K562 (cell line): ENCODE measurements at regions not wholly inside any gene's neighbourhood (a gene's known extent, or its start where the extent isn't known, plus 50 kb on each side); places are given as distances from the start of the nearest gene placed in this dataset.

Experiments
- ATAC-seq: fragments of 200-7000 bp; cut with Tn5 transposase; 3 replicates; pipeline ENCODE4 v1.9.1; 2020; ENCODE audit warnings: moderate library complexity
- BruUV-seq: library from RNA; stranded (reverse); fragments of 400-500 nt; replicated peaks from 2 replicates; lab custom pipeline; 2021; lab: Mats Ljungman, UMichigan
- CTCF ChIA-PET: fragments of 300-600 bp; formaldehyde crosslinking; extraction: SDS; loops from one replicate; lab custom pipeline; 2021; ENCODE audit warnings: low intra/inter-chr PET ratio; lab: Yijun Ruan, JAX
- POLR2A ChIA-PET: fragments of 300-600, 350-650 bp; sonication (Branson Sonifier 250); formaldehyde crosslinking; extraction: SDS; loops from one replicate; lab custom pipeline; 2021; ENCODE audit warnings: antibody characterized with exemption, inconsistent platforms; lab: Yijun Ruan, JAX
- DNase-seq, 4 experiments: peaks; one replicate each; pipeline versions ENCODE4 v3.0.0 to v3.0.0-alpha.2; 2011 to 2018; ENCODE audit warnings: low spot score in 3 of 4, mixed read lengths in 3 of 4; ENCODE audit errors: extremely low read depth in 1 of 4
- FAIRE-seq: peaks from 2 replicates; lab custom pipeline; 2011; peaks lifted over from hg19 to GRCh38; lab: Jason Lieb, UNC
- H2AFZ ChIP-seq: 2 replicates; pipeline ENCODE4 v1.6.0; 2011; ENCODE audit warnings: low read depth, low read length, control low read depth, inconsistent platforms
- H3K27ac ChIP-seq: fragments of 200-600 bp; 3 replicates; pipeline ENCODE4 v1.8.0; 2011; ENCODE audit warnings: low read depth, mild to moderate bottlenecking, control low read depth, inconsistent platforms, low read length, moderate library complexity, mixed read lengths; ENCODE audit errors: extremely low read depth
- H3K27me3 ChIP-seq, 2 experiments: fragments of 300-600 bp in 1 of 2; 2 replicates in 1 of 2; 3 replicates in 1 of 2; pipeline versions ENCODE4 v1.6.0 to v1.8.0; 2011; ENCODE audit warnings: inconsistent platforms in 2 of 2, low read length in 2 of 2, mild to moderate bottlenecking in 1 of 2, mixed read lengths in 1 of 2, moderate library complexity in 1 of 2; ENCODE audit not compliant: control insufficient read depth in 2 of 2, insufficient read depth in 2 of 2
- H3K36me3 ChIP-seq: fragments of 300-600 bp; 3 replicates; pipeline ENCODE4 v1.8.0; 2011; ENCODE audit warnings: mild to moderate bottlenecking, low read length, inconsistent platforms; ENCODE audit not compliant: control insufficient read depth, insufficient read depth
- H3K4me1 ChIP-seq, 2 experiments: fragments of 200-600 bp in 1 of 2; replicated peaks in 1 of 2; 2 replicates in 1 of 2; 3 replicates in 1 of 2; pipeline versions ENCODE4 v1.5.1 to v1.8.0; 2011; ENCODE audit warnings: inconsistent platforms in 2 of 2, low read length in 2 of 2, mild to moderate bottlenecking in 1 of 2, mixed read lengths in 1 of 2, moderate library complexity in 1 of 2; ENCODE audit not compliant: control insufficient read depth in 2 of 2, insufficient read depth in 2 of 2
- H3K4me2 ChIP-seq: 2 replicates; pipeline ENCODE4 v1.6.1; 2011; ENCODE audit warnings: low read length, control low read depth, inconsistent platforms, mixed read lengths; ENCODE audit not compliant: insufficient read depth
- H3K4me3 ChIP-seq: fragments of 200-600 bp; sonication (generic), shearing (Covaris generic); 2 replicates; pipeline ENCODE4 v1.5.1; 2016; ENCODE audit warnings: control low read depth, inconsistent platforms
- H3K79me2 ChIP-seq: fragments of 200-600 bp; 3 replicates; pipeline ENCODE4 v1.8.0; 2011; ENCODE audit warnings: low read length, inconsistent platforms; ENCODE audit not compliant: control insufficient read depth, insufficient read depth
- H3K9ac ChIP-seq, 2 experiments: 2 replicates each; pipeline versions ENCODE4 v1.6.0 to v1.6.1; 2011; ENCODE audit warnings: low read depth in 2 of 2, low read length in 2 of 2, control low read depth in 1 of 2, inconsistent platforms in 1 of 2, mild to moderate bottlenecking in 1 of 2, mixed read lengths in 1 of 2; ENCODE audit not compliant: insufficient read depth in 1 of 2
- H3K9me1 ChIP-seq: one replicate; pipeline ENCODE4 v1.6.0; 2011; ENCODE audit warnings: inconsistent platforms, mild to moderate bottlenecking, low read length, moderate library complexity; ENCODE audit not compliant: control insufficient read depth, insufficient read depth
- H3K9me3 ChIP-seq: replicated peaks from 2 replicates; pipeline ENCODE4 v1.5.1; 2011; ENCODE audit warnings: low read depth, low read length, inconsistent platforms; ENCODE audit not compliant: control insufficient read depth, insufficient read depth
- H4K20me1 ChIP-seq: replicated peaks from 2 replicates; pipeline ENCODE4 v1.6.1; 2011; ENCODE audit warnings: low read length, inconsistent platforms, mixed read lengths; ENCODE audit not compliant: control insufficient read depth, insufficient read depth
- CEBPG ChIP-seq, 3 experiments: fragments of 200-800 bp in 1 of 3; sonication (Bioruptor generic) in 1 of 3; sonication (generic) in 1 of 3; formaldehyde crosslinking in 1 of 3; IDR thresholded peaks in 2 of 3; conservative IDR thresholded peaks in 1 of 3; 2 replicates each; pipeline versions ENCODE4 v1.6.1 to v1.8.0; 2016 to 2022; ENCODE audit warnings: missing compliant biosample characterization in 2 of 3, missing genetic modification characterization in 2 of 3, mild to moderate bottlenecking in 1 of 3, missing genetic modification reagents in 1 of 3
- DNMT1 ChIP-seq: fragments of 450-650 bp; IDR thresholded peaks from 2 replicates; pipeline ENCODE4 v1.6.1; 2016; ENCODE audit warnings: antibody characterized with exemption, mild to moderate bottlenecking
- HDAC6 ChIP-seq: IDR thresholded peaks from 2 replicates; pipeline ENCODE4 v1.6.1; 2012; ENCODE audit warnings: low read depth, mild to moderate bottlenecking, control low read depth, inconsistent platforms, low read length, moderate library complexity
- JUN ChIP-seq, 2 experiments: sonication (generic) in 1 of 2; formaldehyde crosslinking in 1 of 2; IDR thresholded peaks; 2 replicates each; pipeline versions ENCODE4 v1.6.1 to v1.8.0; 2012 to 2022; ENCODE audit warnings: borderline replicate concordance in 2 of 2, mild to moderate bottlenecking in 2 of 2, improper control_type of control experiment in 1 of 2, low read depth in 1 of 2, low read length in 1 of 2, missing genetic modification reagents in 1 of 2
- ZNF239 ChIP-seq: fragments of 250-450 bp; sonication (Bioruptor Pico); IDR thresholded peaks from 2 replicates; pipeline ENCODE4 v1.4.0; 2020; ENCODE audit warnings: mild to moderate bottlenecking
- WGBS: fragments of 100-300 bp; shearing (Covaris generic); methylation state at CpG from one replicate; pipeline ENCODE4 v1.1.6; 2016; ENCODE audit warnings: low coverage, mixed read lengths; ENCODE audit not compliant: insufficient coverage; ENCODE audit errors: missing lambda C conversion rate; 5-methylcytosine and 5-hydroxymethylcytosine counted together
- in situ Hi-C: fragments of 300-500 bp; cut with MboI; formaldehyde crosslinking; loops from 4 replicates; pipeline ENCODE4 v1.15.0; 2018; ENCODE audit warnings: inconsistent platforms, mixed read lengths
- intact Hi-C: fragments of 100-400 bp; cut with micrococcal nuclease; formaldehyde crosslinking; loops from 2 replicates; pipeline ENCODE4 v1.14.2; 2022
- TF ChIP-seq, protein P1 (sequence below): sonication (generic); formaldehyde crosslinking; IDR thresholded peaks from 2 replicates; pipeline ENCODE4 v1.4.0; 2020; ENCODE audit warnings: mild to moderate bottlenecking, missing genetic modification reagents
- TF ChIP-seq, protein P2 (sequence below): IDR thresholded peaks from 3 replicates; pipeline ENCODE4 v1.6.1; 2011; ENCODE audit warnings: borderline replicate concordance, mild to moderate bottlenecking; ENCODE audit not compliant: insufficient read length, insufficient read depth
- TF ChIP-seq, protein P3 (sequence below), 2 experiments: fragments of 450-650 bp in 1 of 2; sonication (generic) in 1 of 2; formaldehyde crosslinking in 1 of 2; IDR thresholded peaks in 1 of 2; conservative IDR thresholded peaks in 1 of 2; 2 replicates each; pipeline versions ENCODE4 v1.6.1 to v1.8.1; 2016 to 2023; ENCODE audit warnings: mild to moderate bottlenecking in 2 of 2, moderate library complexity in 2 of 2, inconsistent platforms in 1 of 2, missing genetic modification reagents in 1 of 2

DNA sequence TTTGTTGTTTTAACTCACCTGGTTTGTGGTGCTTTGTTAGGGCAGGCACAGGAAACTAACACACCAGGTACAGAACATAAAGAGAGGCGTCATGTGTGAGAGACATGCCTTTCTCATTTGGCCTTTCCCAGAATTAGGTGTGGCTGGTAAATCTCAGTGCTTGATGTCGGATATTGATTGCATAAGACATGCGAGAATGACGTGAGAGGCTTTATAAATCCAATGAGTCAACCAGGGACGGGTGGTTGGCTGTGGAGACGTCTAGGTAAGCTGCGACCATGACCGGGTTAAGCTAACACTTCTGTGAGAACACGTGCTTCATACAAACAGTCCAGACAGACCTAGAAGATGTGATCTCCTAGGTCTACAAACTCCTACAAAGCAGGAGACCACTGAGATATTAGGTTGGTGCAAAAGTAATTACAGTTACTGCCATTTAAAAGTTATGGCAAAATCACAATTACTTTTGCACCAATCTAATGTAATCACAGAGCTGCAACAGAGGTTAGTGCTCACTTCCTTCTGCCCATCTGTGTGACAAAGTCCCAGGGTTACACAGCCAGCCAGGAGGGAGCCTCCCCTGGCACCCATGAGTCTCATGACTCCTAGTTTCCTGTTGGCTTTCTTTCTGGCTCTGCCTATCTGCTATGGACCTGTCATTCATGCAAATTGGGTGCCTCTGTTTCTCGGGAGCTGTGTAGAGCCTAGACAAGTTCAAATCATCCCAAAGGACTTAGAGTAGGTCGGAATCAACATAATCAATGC is 98.9 kb upstream of the ATP8B1 start:
- H3K9ac ChIP-seq = no peak overlapping the region
- no peaks in the 10 kb centered on the region for H3K9me1 ChIP-seq
- BruUV-seq = no TSS peak
- DNase-seq = no peak
- H3K79me2 ChIP-seq = no peaks in the 10 kb centered on the region
- 2% methylated on average over 11 of the region's 11 CpGs for WGBS
- CTCF ChIA-PET = no interaction called here
- FAIRE-seq = no peak
- TF ChIP-seq DNMT1 = no peak
- TF ChIP-seq HDAC6 = no peak
- no peak for TF ChIP-seq CEBPG (CRISPR knock-in tag; IDR thresholded peaks at IDR 0.05)
- peak in 1 of 2 experiments; percentile 65; a peak in 2 of 4 replicates for TF ChIP-seq CEBPG (tag; conservative IDR thresholded peaks at IDR 0.05 in 1 of 2, IDR thresholded peaks at IDR 0.05 in 1 of 2)
- TF ChIP-seq, protein P1, sequence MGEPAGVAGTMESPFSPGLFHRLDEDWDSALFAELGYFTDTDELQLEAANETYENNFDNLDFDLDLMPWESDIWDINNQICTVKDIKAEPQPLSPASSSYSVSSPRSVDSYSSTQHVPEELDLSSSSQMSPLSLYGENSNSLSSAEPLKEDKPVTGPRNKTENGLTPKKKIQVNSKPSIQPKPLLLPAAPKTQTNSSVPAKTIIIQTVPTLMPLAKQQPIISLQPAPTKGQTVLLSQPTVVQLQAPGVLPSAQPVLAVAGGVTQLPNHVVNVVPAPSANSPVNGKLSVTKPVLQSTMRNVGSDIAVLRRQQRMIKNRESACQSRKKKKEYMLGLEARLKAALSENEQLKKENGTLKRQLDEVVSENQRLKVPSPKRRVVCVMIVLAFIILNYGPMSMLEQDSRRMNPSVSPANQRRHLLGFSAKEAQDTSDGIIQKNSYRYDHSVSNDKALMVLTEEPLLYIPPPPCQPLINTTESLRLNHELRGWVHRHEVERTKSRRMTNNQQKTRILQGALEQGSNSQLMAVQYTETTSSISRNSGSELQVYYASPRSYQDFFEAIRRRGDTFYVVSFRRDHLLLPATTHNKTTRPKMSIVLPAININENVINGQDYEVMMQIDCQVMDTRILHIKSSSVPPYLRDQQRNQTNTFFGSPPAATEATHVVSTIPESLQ (CRISPR knock-in tag) = no peak
- TF ChIP-seq, protein P2, sequence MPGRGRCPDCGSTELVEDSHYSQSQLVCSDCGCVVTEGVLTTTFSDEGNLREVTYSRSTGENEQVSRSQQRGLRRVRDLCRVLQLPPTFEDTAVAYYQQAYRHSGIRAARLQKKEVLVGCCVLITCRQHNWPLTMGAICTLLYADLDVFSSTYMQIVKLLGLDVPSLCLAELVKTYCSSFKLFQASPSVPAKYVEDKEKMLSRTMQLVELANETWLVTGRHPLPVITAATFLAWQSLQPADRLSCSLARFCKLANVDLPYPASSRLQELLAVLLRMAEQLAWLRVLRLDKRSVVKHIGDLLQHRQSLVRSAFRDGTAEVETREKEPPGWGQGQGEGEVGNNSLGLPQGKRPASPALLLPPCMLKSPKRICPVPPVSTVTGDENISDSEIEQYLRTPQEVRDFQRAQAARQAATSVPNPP = no peak
- TF ChIP-seq ZNF239 = no peak
- TF ChIP-seq JUN (IDR thresholded peaks at IDR 0.05; ENCODE audit: borderline replicate concordance, low read depth, low read length) = peak; percentile 28; the same call in 1 of the 2 replicates
- TF ChIP-seq JUN (CRISPR knock-in tag; IDR thresholded peaks at IDR 0.05; ENCODE audit: borderline replicate concordance) = no peak
- TF ChIP-seq, protein P3, sequence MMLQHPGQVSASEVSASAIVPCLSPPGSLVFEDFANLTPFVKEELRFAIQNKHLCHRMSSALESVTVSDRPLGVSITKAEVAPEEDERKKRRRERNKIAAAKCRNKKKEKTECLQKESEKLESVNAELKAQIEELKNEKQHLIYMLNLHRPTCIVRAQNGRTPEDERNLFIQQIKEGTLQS (IDR thresholded peaks at IDR 0.05) = peak; percentile 68; the same call in 1 of the 2 replicates
- TF ChIP-seq, protein P3 (CRISPR knock-in tag; conservative IDR thresholded peaks at IDR 0.05) = no peak
- POLR2A ChIA-PET = interaction anchor here (1.2 kb wide), 1 partner anchor 10 kb away, joined by 4 read pairs; no protein-coding TSS in a partner anchor
- in situ Hi-C loops = no loop called here
- no peaks in the 10 kb centered on the region for H4K20me1 ChIP-seq
- H3K9me3 ChIP-seq = no peaks in the 10 kb centered on the region
- peaks cover 0 to 3% of the 10 kb centered on the region in 2 experiments; a peak in 2 of 5 replicates for H3K27me3 ChIP-seq
- H3K4me2 ChIP-seq = no peak overlapping the region
- no peak overlapping the region for H3K27ac ChIP-seq
- no peaks in the 10 kb centered on the region for H3K36me3 ChIP-seq
- no peak for ATAC-seq
- no peaks in the 10 kb centered on the region for H3K4me1 ChIP-seq
- intact Hi-C loops = no loop called here
- no peak overlapping the region for H3K4me3 ChIP-seq
- no peak overlapping the region for H2AFZ ChIP-seq
